ENCODE measurements at regions not wholly inside any gene's neighbourhood (a gene's known extent, or its start where the extent isn't known, plus 50 kb on each side); places are given as distances from the start of the nearest gene placed in this dataset.

GRCh38 chr7:131618391-131618790 is 62.0 kb upstream of the PODXL start:
- TF ChIP-seq MAFK (IDR thresholded peaks at IDR 0.05; ENCODE audit: low read depth, low read length) = no peak
- TF ChIP-seq ELK1 (IDR thresholded peaks at IDR 0.05; ENCODE audit: borderline replicate concordance, low read depth, low read length) = no peak
- no peak for TF ChIP-seq CTCF (conservative IDR thresholded peaks at IDR 0.05; ENCODE audit: low read depth, low read length)
- TF ChIP-seq SMC3 (IDR thresholded peaks at IDR 0.05; ENCODE audit: low read depth, low read length) = no peak
- TF ChIP-seq POLR2A (IDR thresholded peaks at IDR 0.05; ENCODE audit: low read depth, low read length) = no peak

Measured in IMR-90 (cell line).